IMR-90 (cell line): ENCODE measurements at regions not wholly inside any gene's neighbourhood (a gene's known extent, or its start where the extent isn't known, plus 50 kb on each side); places are given as distances from the start of the nearest gene placed in this dataset.

Experiments used
- CHD1 ChIP-seq: IDR thresholded peaks from 2 replicates; pipeline ENCODE4 v1.6.1; 2012; ENCODE audit warnings: low read depth, low read length, improper control_type of control experiment
- CTCF ChIP-seq: conservative IDR thresholded peaks from 2 replicates; pipeline ENCODE4 v1.5.1; 2012; ENCODE audit warnings: mild to moderate bottlenecking, low read depth, low read length, improper control_type of control experiment
- FOS ChIP-seq: fragments of 150-350 bp; IDR thresholded peaks from 2 replicates; pipeline ENCODE4 v1.6.1; 2016; ENCODE audit warnings: low read depth, low read length
- MAZ ChIP-seq: IDR thresholded peaks from 2 replicates; pipeline ENCODE4 v1.6.1; 2012; ENCODE audit warnings: low read depth, mild to moderate bottlenecking, low read length, improper control_type of control experiment, moderate library complexity, borderline replicate concordance

DNA sequence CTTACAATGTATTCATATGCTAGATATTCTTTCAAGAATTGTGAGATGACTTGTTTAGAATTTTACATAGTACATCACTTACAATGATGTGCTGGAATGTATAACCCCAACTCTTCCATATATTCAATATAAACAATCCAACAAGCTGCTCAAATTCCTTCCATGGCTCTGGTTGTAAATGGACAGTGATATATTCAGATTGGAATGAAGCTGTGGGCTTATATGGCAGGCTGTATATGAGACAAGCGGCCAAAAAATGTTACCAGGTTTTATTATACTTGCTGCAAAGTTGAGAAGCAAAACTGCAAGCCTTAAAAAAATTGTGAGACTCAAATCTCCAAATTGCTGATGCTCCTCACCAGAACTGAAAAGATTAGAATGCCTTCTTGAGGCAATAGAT lies 83.6 kb upstream of the KLF12 start:
- TF ChIP-seq CTCF (no peak), CHD1 (no peak), MAZ (no peak), FOS (no peak)
